Osteocyte (in vitro differentiated cells): ENCODE measurements at regions not wholly inside any gene's neighbourhood (a gene's known extent, or its start where the extent isn't known, plus 50 kb on each side); places are given as distances from the start of the nearest gene placed in this dataset.

Experiments
- DNase-seq: peaks from one replicate; pipeline ENCODE4 v3.0.0; 2021; ENCODE audit warnings: mixed read lengths; ENCODE audit not compliant: unreplicated experiment; ENCODE audit errors: extremely low spot score
- H3K27ac Mint-ChIP-seq: one replicate; pipeline ENCODE4 v1.8.0; 2021; ENCODE audit warnings: mild to moderate bottlenecking, mixed read lengths; ENCODE audit not compliant: unreplicated experiment
- H3K27me3 Mint-ChIP-seq: one replicate; pipeline ENCODE4 v1.8.0; 2021; ENCODE audit warnings: mixed read lengths; ENCODE audit not compliant: unreplicated experiment
- H3K36me3 Mint-ChIP-seq: one replicate; pipeline ENCODE4 v1.8.0; 2021; ENCODE audit warnings: mixed read lengths; ENCODE audit not compliant: unreplicated experiment
- H3K4me1 Mint-ChIP-seq: one replicate; pipeline ENCODE4 v1.8.0; 2021; ENCODE audit warnings: mixed read lengths; ENCODE audit not compliant: unreplicated experiment
- H3K4me3 Mint-ChIP-seq: one replicate; pipeline ENCODE4 v1.8.0; 2021; ENCODE audit warnings: mild to moderate bottlenecking, moderate library complexity, mixed read lengths; ENCODE audit not compliant: unreplicated experiment
- H3K9me3 Mint-ChIP-seq: one replicate; pipeline ENCODE4 v1.8.0; 2021; ENCODE audit warnings: mixed read lengths; ENCODE audit not compliant: unreplicated experiment
- CTCF ChIP-seq: fragments of 200-600 bp; sonication (generic); IDR thresholded peaks from 2 replicates; pipeline ENCODE4 v1.5.0; 2021; ENCODE audit warnings: antibody characterized with exemption, mild to moderate bottlenecking, moderate library complexity

- Mint-ChIP-seq H3K36me3 (no peaks in the 10 kb centered on the region), H3K4me3 (no peak overlapping the region), H3K27ac (no peak overlapping the region), H3K4me1 (no peaks in the 10 kb centered on the region), H3K27me3 (peaks cover 40% of the 10 kb centered on the region), H3K9me3 (no peaks in the 10 kb centered on the region)
- DNase-seq = no peak
- TF ChIP-seq CTCF = peak; percentile 37
These were observed 77.8 kb upstream of the PHACTR3 start for GRCh38 chr20:59526242-59527225.

GRCh38 chr20:59530782-59531181 lies 73.6 kb upstream of the PHACTR3 start:
- Mint-ChIP-seq H3K27ac (no peak overlapping the region), H3K36me3 (no peaks in the 10 kb centered on the region), H3K4me1 (no peaks in the 10 kb centered on the region), H3K4me3 (no peak overlapping the region), H3K27me3 (peaks cover 8% of the 10 kb centered on the region), H3K9me3 (no peaks in the 10 kb centered on the region)
- no peak for DNase-seq
- TF ChIP-seq CTCF = no peak

GRCh38 chr20:59537991-59538390 lies 66.3 kb upstream of the PHACTR3 start:
- DNase-seq = no peak
- peaks cover 8% of the 10 kb centered on the region for H3K9me3 Mint-ChIP-seq
- H3K27ac Mint-ChIP-seq = no peak overlapping the region
- no peaks in the 10 kb centered on the region for H3K36me3 Mint-ChIP-seq
- no peak overlapping the region for H3K4me3 Mint-ChIP-seq
- no peak for TF ChIP-seq CTCF
- no peaks in the 10 kb centered on the region for H3K4me1 Mint-ChIP-seq
- peaks cover 2% of the 10 kb centered on the region for H3K27me3 Mint-ChIP-seq

GRCh38 chr20:59547596-59547995 lies 56.7 kb upstream of the PHACTR3 start:
- TF ChIP-seq CTCF = no peak
- Mint-ChIP-seq H3K36me3 (no peaks in the 10 kb centered on the region), H3K4me3 (no peak overlapping the region), H3K4me1 (no peaks in the 10 kb centered on the region), H3K27me3 (no peaks in the 10 kb centered on the region), H3K9me3 (no peaks in the 10 kb centered on the region), H3K27ac (no peak overlapping the region)
- DNase-seq = no peak
